GM12892 (cell line): ENCODE measurements at regions not wholly inside any gene's neighbourhood (a gene's known extent, or its start where the extent isn't known, plus 50 kb on each side); places are given as distances from the start of the nearest gene placed in this dataset.

Experiments used
- POLR2A ChIP-seq: IDR thresholded peaks from 2 replicates; pipeline ENCODE4 v1.6.1; 2011; ENCODE audit warnings: low read depth, low read length, control low read depth
- POLR2AphosphoS5 ChIP-seq: IDR thresholded peaks from 2 replicates; pipeline ENCODE4 v1.6.1; 2011; ENCODE audit warnings: low read depth, low read length, control low read depth

GRCh38 chr4:10185518-10186227 lies 69.1 kb upstream of the WDR1 start:
- TF ChIP-seq POLR2AphosphoS5 (no peak), POLR2A (no peak)
